Muscle of leg (tissue), 3 donors: ENCODE measurements at regions not wholly inside any gene's neighbourhood (a gene's known extent, or its start where the extent isn't known, plus 50 kb on each side); places are given as distances from the start of the nearest gene placed in this dataset.

Source experiments
- DNase-seq: peaks from one replicate; pipeline ENCODE4 v3.0.0; 2013
- H3K27ac ChIP-seq: one replicate; pipeline ENCODE4 v1.5.1; 2013; ENCODE audit warnings: mild to moderate bottlenecking, low read length, control low read depth
- H3K27me3 ChIP-seq: one replicate; pipeline ENCODE4 v1.6.1; 2013; ENCODE audit warnings: low read length; ENCODE audit not compliant: control insufficient read depth, insufficient read depth
- H3K36me3 ChIP-seq: one replicate; pipeline ENCODE4 v1.6.1; 2013; ENCODE audit warnings: low read length; ENCODE audit not compliant: control insufficient read depth, insufficient read depth
- H3K4me1 ChIP-seq: one replicate; pipeline ENCODE4 v1.6.1; 2013; ENCODE audit warnings: low read length; ENCODE audit not compliant: control insufficient read depth, insufficient read depth
- H3K4me3 ChIP-seq: one replicate; pipeline ENCODE4 v1.5.1; 2013; ENCODE audit warnings: low read length, control low read depth
- H3K9me3 ChIP-seq: replicated peaks from 2 replicates; pipeline ENCODE4 v1.6.1; 2013; ENCODE audit warnings: low read depth, low read length; ENCODE audit not compliant: control insufficient read depth
- WGBS: methylation state at CpG from one replicate; pipeline ENCODE4 v1.1.5; 2013; ENCODE audit warnings: missing lambda C conversion rate; ENCODE audit not compliant: insufficient coverage; 5-methylcytosine and 5-hydroxymethylcytosine counted together

- no peak overlapping the region for H3K4me3 ChIP-seq
- no peaks in the 10 kb centered on the region for H3K9me3 ChIP-seq
- peak; percentile 97 for DNase-seq
- H3K36me3 ChIP-seq, result no peaks in the 10 kb centered on the region
- peak overlapping the region; percentile 53 for H3K27ac ChIP-seq
- no peaks in the 10 kb centered on the region for H3K27me3 ChIP-seq
- peaks cover 7% of the 10 kb centered on the region for H3K4me1 ChIP-seq
- 49% methylated on average over 5 of the region's 6 CpGs for WGBS
Observed at GRCh38 chr2:22481486-22482259, 903.3 kb upstream of the KLHL29 start.

GRCh38 chr2:22483036-22483435 lies 901.9 kb upstream of the KLHL29 start:
- no peak overlapping the region for H3K27ac ChIP-seq
- DNase-seq, result no peak
- no peak overlapping the region for H3K4me3 ChIP-seq
- H3K9me3 ChIP-seq, result no peaks in the 10 kb centered on the region
- H3K4me1 ChIP-seq, result peaks cover 7% of the 10 kb centered on the region
- H3K27me3 ChIP-seq, result no peaks in the 10 kb centered on the region
- WGBS, result no CpG with 5 or more reads among the region's 2 CpGs
- no peaks in the 10 kb centered on the region for H3K36me3 ChIP-seq

GRCh38 chr2:22485486-22485885 lies 899.5 kb upstream of the KLHL29 start:
- WGBS, result 50% methylated on average over 1 of the region's 2 CpGs
- peak; percentile 36 for DNase-seq
- H3K9me3 ChIP-seq, result no peaks in the 10 kb centered on the region
- H3K36me3 ChIP-seq, result no peaks in the 10 kb centered on the region
- no peaks in the 10 kb centered on the region for H3K27me3 ChIP-seq
- H3K27ac ChIP-seq, result no peak overlapping the region
- H3K4me3 ChIP-seq, result no peak overlapping the region
- H3K4me1 ChIP-seq, result peaks cover 7% of the 10 kb centered on the region

- Histone ChIP-seq H3K4me1 (peaks cover 6% of the 10 kb centered on the region), H3K27ac (no peak overlapping the region), H3K9me3 (no peaks in the 10 kb centered on the region), H3K36me3 (no peaks in the 10 kb centered on the region), H3K4me3 (no peak overlapping the region), H3K27me3 (no peaks in the 10 kb centered on the region)
- DNase-seq, result no peak
- 81% methylated on average over 4 of the region's 4 CpGs for WGBS
Observed at GRCh38 chr2:22486343-22486742, 898.6 kb upstream of the KLHL29 start.

- peaks cover 3% of the 10 kb centered on the region for H3K4me1 ChIP-seq
- DNase-seq, result no peak
- H3K36me3 ChIP-seq, result no peaks in the 10 kb centered on the region
- no peak overlapping the region for H3K4me3 ChIP-seq
- H3K27me3 ChIP-seq, result no peaks in the 10 kb centered on the region
- H3K27ac ChIP-seq, result no peak overlapping the region
- H3K9me3 ChIP-seq, result no peaks in the 10 kb centered on the region
- 86% methylated on average over 1 of the region's 2 CpGs for WGBS
Observed at GRCh38 chr2:22487036-22487435, 897.9 kb upstream of the KLHL29 start.

GRCh38 chr2:22487541-22487940 lies 897.4 kb upstream of the KLHL29 start:
- no peak for DNase-seq
- Histone ChIP-seq H3K4me1 (peaks cover 3% of the 10 kb centered on the region), H3K27ac (no peak overlapping the region), H3K9me3 (no peaks in the 10 kb centered on the region), H3K36me3 (no peaks in the 10 kb centered on the region), H3K4me3 (no peak overlapping the region), H3K27me3 (no peaks in the 10 kb centered on the region)
- no CpG with 5 or more reads among the region's 3 CpGs for WGBS

- Histone ChIP-seq H3K4me3 (no peak overlapping the region), H3K36me3 (no peaks in the 10 kb centered on the region), H3K9me3 (no peaks in the 10 kb centered on the region), H3K27ac (no peak overlapping the region), H3K27me3 (no peaks in the 10 kb centered on the region), H3K4me1 (no peaks in the 10 kb centered on the region)
- WGBS, result 30% methylated on average over 4 of the region's 5 CpGs
- peak; percentile 33 for DNase-seq
Observed at GRCh38 chr2:22491442-22491841, 893.5 kb upstream of the KLHL29 start.

GRCh38 chr2:22494156-22494555 lies 890.8 kb upstream of the KLHL29 start:
- no CpG with 5 or more reads among the region's 3 CpGs for WGBS
- H3K27me3 ChIP-seq, result no peaks in the 10 kb centered on the region
- no peak for DNase-seq
- no peaks in the 10 kb centered on the region for H3K4me1 ChIP-seq
- no peaks in the 10 kb centered on the region for H3K9me3 ChIP-seq
- H3K27ac ChIP-seq, result no peak overlapping the region
- H3K36me3 ChIP-seq, result no peaks in the 10 kb centered on the region
- no peak overlapping the region for H3K4me3 ChIP-seq

- WGBS, result no CpG with 5 or more reads among the region's 1 CpG
- DNase-seq, result no peak
Observed at GRCh38 chr2:22497064-22497463, 887.9 kb upstream of the KLHL29 start.

GRCh38 chr2:22497789-22498188 lies 887.2 kb upstream of the KLHL29 start:
- H3K27me3 ChIP-seq, result no peaks in the 10 kb centered on the region
- H3K27ac ChIP-seq, result no peak overlapping the region

More at GRCh38 chr2:22497064-22497463, 887.9 kb upstream of the KLHL29 start:
- no peak overlapping the region for H3K27ac ChIP-seq
- H3K4me3 ChIP-seq, result no peak overlapping the region
- H3K27me3 ChIP-seq, result no peaks in the 10 kb centered on the region
- H3K9me3 ChIP-seq, result no peaks in the 10 kb centered on the region
- no peaks in the 10 kb centered on the region for H3K36me3 ChIP-seq
- peaks cover 5% of the 10 kb centered on the region for H3K4me1 ChIP-seq

More at GRCh38 chr2:22497789-22498188, 887.2 kb upstream of the KLHL29 start:
- Histone ChIP-seq H3K4me3 (no peak overlapping the region), H3K36me3 (no peaks in the 10 kb centered on the region), H3K4me1 (peaks cover 5% of the 10 kb centered on the region), H3K9me3 (no peaks in the 10 kb centered on the region)
- WGBS, result 100% methylated on average over 2 of the region's 3 CpGs
- no peak for DNase-seq
